GM18868 (cell line): ENCODE measurements at regions not wholly inside any gene's neighbourhood (a gene's known extent, or its start where the extent isn't known, plus 50 kb on each side); places are given as distances from the start of the nearest gene placed in this dataset.

Experiments
- ATAC-seq: cut with Tn5 transposase; IDR thresholded peaks from one replicate; pipeline ENCODE4 v1.9.1; 2021; ENCODE audit warnings: mild to moderate bottlenecking, moderate library complexity; ENCODE audit not compliant: unreplicated experiment

- peak; percentile 74 for ATAC-seq
Observed at GRCh38 chr18:44602845-44603244, 77.8 kb upstream of the SETBP1 start.

- no peak for ATAC-seq
Observed at GRCh38 chr18:44609181-44609941, 71.3 kb upstream of the SETBP1 start.

GRCh38 chr18:44620812-44621211, 59.9 kb upstream of the SETBP1 start:
- no peak for ATAC-seq

GRCh38 chr18:44624052-44624451, 56.6 kb upstream of the SETBP1 start:
- ATAC-seq: no peak

- no peak for ATAC-seq
Observed at GRCh38 chr18:44625386-44625785, 55.3 kb upstream of the SETBP1 start.

- no peak for ATAC-seq
Observed at GRCh38 chr18:44626236-44626635, 54.5 kb upstream of the SETBP1 start.

GRCh38 chr18:44626807-44627206, 53.9 kb upstream of the SETBP1 start:
- ATAC-seq: no peak

- no peak for ATAC-seq
Observed at GRCh38 chr18:44627280-44627679, 53.4 kb upstream of the SETBP1 start.

- no peak for ATAC-seq
Observed at GRCh38 chr18:44629406-44629805, 51.3 kb upstream of the SETBP1 start.

GRCh38 chr18:44630118-44630517, 50.6 kb upstream of the SETBP1 start:
- peak; percentile 60 for ATAC-seq
